ENCODE measurements at regions not wholly inside any gene's neighbourhood (a gene's known extent, or its start where the extent isn't known, plus 50 kb on each side); places are given as distances from the start of the nearest gene placed in this dataset.
"Not testable (repeated sequence)": the region's sequence is repeated elsewhere in the genome, so short reads cannot be mapped to it uniquely, and the experiment has no call there.

- H3K27me3 ChIP-seq, result no peaks in the 10 kb centered on the region
- H3K4me1 ChIP-seq, result no peaks in the 10 kb centered on the region
- H3K9me3 ChIP-seq, result no peaks in the 10 kb centered on the region
- H3K36me3 ChIP-seq, result no peaks in the 10 kb centered on the region
- no peak for DNase-seq (ENCODE audit: low spot score in 2 of 2)
- no peak overlapping the region for H3K4me3 ChIP-seq
- no peak overlapping the region for H3K27ac ChIP-seq
- TF ChIP-seq CTCF (IDR thresholded peaks at IDR 0.05) (no peak), POLR2A (IDR thresholded peaks at IDR 0.05) (no peak), EP300 (IDR thresholded peaks at IDR 0.05) (no peak)
- 50 to 62% methylated on average over 2 of the region's 2 CpGs for WGBS, 2 donors
These were observed 141.4 kb upstream of the BET1 start for GRCh38 chr7:94145602-94146001.

- TF ChIP-seq CTCF (IDR thresholded peaks at IDR 0.05) (no peak), POLR2A (IDR thresholded peaks at IDR 0.05) (no peak), EP300 (IDR thresholded peaks at IDR 0.05) (no peak)
- no peak for DNase-seq (ENCODE audit: low spot score in 2 of 2)
- Histone ChIP-seq H3K4me1 (no peaks in the 10 kb centered on the region), H3K27ac (no peak overlapping the region), H3K36me3 (no peaks in the 10 kb centered on the region), H3K4me3 (no peak overlapping the region), H3K27me3 (no peaks in the 10 kb centered on the region), H3K9me3 (no peaks in the 10 kb centered on the region)
- 71 to 73% methylated on average over 6 of the region's 6 CpGs for WGBS, 2 donors
These were observed 142.3 kb upstream of the BET1 start for GRCh38 chr7:94146408-94146807.

GRCh38 chr7:94149789-94150545 lies 145.8 kb upstream of the BET1 start:
- Histone ChIP-seq H3K36me3 (no peaks in the 10 kb centered on the region), H3K4me3 (no peak overlapping the region), H3K27me3 (no peaks in the 10 kb centered on the region), H3K9me3 (no peaks in the 10 kb centered on the region), H3K4me1 (no peaks in the 10 kb centered on the region), H3K27ac (no peak overlapping the region)
- WGBS, 2 donors, result 86 to 92% methylated on average over 5 of the region's 5 CpGs
- TF ChIP-seq CTCF (IDR thresholded peaks at IDR 0.05) (no peak), POLR2A (IDR thresholded peaks at IDR 0.05) (no peak), EP300 (IDR thresholded peaks at IDR 0.05) (no peak)
- no peak for DNase-seq (ENCODE audit: low spot score in 2 of 2)

- H3K4me1 ChIP-seq, result no peaks in the 10 kb centered on the region
- H3K27me3 ChIP-seq, result no peaks in the 10 kb centered on the region
- H3K36me3 ChIP-seq, result no peaks in the 10 kb centered on the region
- DNase-seq (ENCODE audit: low spot score in 2 of 2), result no peak
- H3K4me3 ChIP-seq, result no peak overlapping the region
- no peaks in the 10 kb centered on the region for H3K9me3 ChIP-seq
- TF ChIP-seq POLR2A (IDR thresholded peaks at IDR 0.05) (no peak), CTCF (IDR thresholded peaks at IDR 0.05) (no peak), EP300 (IDR thresholded peaks at IDR 0.05) (no peak)
- no peak overlapping the region for H3K27ac ChIP-seq
These were observed 150.0 kb upstream of the BET1 start for GRCh38 chr7:94154182-94154581.

GRCh38 chr7:94154858-94155257 lies 150.7 kb upstream of the BET1 start:
- no peak overlapping the region for H3K27ac ChIP-seq
- no peaks in the 10 kb centered on the region for H3K4me1 ChIP-seq
- TF ChIP-seq POLR2A (IDR thresholded peaks at IDR 0.05), result no peak
- no peak for TF ChIP-seq CTCF (IDR thresholded peaks at IDR 0.05)
- TF ChIP-seq EP300 (IDR thresholded peaks at IDR 0.05), result no peak
- DNase-seq (ENCODE audit: low spot score in 2 of 2), result no peak
- H3K36me3 ChIP-seq, result no peaks in the 10 kb centered on the region
- no peak overlapping the region for H3K4me3 ChIP-seq
- 38 to 58% methylated on average over 3 of the region's 3 CpGs for WGBS, 2 donors
- H3K9me3 ChIP-seq, result no peaks in the 10 kb centered on the region
- no peaks in the 10 kb centered on the region for H3K27me3 ChIP-seq

GRCh38 chr7:94157659-94158306 lies 153.6 kb upstream of the BET1 start:
- 88 to 93% methylated on average over 5 of the region's 5 CpGs for WGBS, 2 donors
- H3K27ac ChIP-seq, result not testable (repeated sequence)

More at GRCh38 chr7:94157659-94158306, 153.6 kb upstream of the BET1 start:
- H3K4me3 ChIP-seq; DNase-seq (ENCODE audit: low spot score in 2 of 2); H3K4me1 ChIP-seq; H3K9me3 ChIP-seq; H3K36me3 ChIP-seq; H3K27me3 ChIP-seq: not testable (repeated sequence)

All from tibial nerve (tissue), 4 donors.